ENCODE measurements at regions not wholly inside any gene's neighbourhood (a gene's known extent, or its start where the extent isn't known, plus 50 kb on each side); places are given as distances from the start of the nearest gene placed in this dataset.

- DNase-seq = no peak
- H3K9me3 Mint-ChIP-seq = peaks cover 4% of the 10 kb centered on the region; the same call in 1 of the 2 replicates
- no peak overlapping the region for H3K4me3 Mint-ChIP-seq
- H3K4me1 Mint-ChIP-seq (ENCODE audit: low read depth) = no peaks in the 10 kb centered on the region
- no peak for TF ChIP-seq CTCF (IDR thresholded peaks at IDR 0.05)
- no peak overlapping the region for H3K27ac Mint-ChIP-seq
- no peaks in the 10 kb centered on the region for H3K27me3 Mint-ChIP-seq (ENCODE audit: insufficient read depth)
- H3K36me3 Mint-ChIP-seq (ENCODE audit: low read depth) = no peaks in the 10 kb centered on the region
Observed at GRCh38 chr11:104581246-104581980, 316.8 kb downstream of the CASP12 start.

DNA sequence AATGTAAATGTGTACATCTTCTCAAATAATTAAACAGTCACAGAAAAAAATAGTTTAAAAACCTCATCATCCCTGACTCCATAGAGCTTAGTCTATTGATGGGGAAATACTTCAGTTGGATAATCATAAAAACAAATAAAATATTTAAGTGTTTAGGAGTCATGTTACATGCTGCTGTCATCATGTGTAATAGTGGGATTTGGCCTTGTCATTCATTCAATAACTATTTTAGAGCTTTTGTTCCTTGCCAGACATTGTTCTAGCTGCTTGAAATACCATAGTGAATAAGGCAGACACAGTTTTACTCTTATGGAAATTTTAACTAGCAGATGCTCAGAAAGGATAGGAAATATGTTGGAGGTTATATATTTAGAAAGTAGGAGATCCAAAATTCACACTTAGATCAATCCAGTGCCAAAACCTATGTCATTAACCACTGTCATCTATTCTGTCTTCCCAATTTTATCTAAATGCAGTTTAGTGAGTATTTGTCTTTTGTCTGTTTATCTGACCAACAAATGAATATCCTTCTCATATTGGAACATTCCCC lies 324.7 kb downstream of the CASP12 start:
- Mint-ChIP-seq H3K27ac (no peak overlapping the region), H3K4me1 (ENCODE audit: low read depth) (no peaks in the 10 kb centered on the region), H3K9me3 (peaks cover 8% of the 10 kb centered on the region; the same call in 1 of the 2 replicates), H3K36me3 (ENCODE audit: low read depth) (no peaks in the 10 kb centered on the region), H3K27me3 (ENCODE audit: insufficient read depth) (no peaks in the 10 kb centered on the region; the same call in none of the 2 replicates), H3K4me3 (no peak overlapping the region)
- no peak for DNase-seq
- TF ChIP-seq CTCF (IDR thresholded peaks at IDR 0.05) = no peak

DNA sequence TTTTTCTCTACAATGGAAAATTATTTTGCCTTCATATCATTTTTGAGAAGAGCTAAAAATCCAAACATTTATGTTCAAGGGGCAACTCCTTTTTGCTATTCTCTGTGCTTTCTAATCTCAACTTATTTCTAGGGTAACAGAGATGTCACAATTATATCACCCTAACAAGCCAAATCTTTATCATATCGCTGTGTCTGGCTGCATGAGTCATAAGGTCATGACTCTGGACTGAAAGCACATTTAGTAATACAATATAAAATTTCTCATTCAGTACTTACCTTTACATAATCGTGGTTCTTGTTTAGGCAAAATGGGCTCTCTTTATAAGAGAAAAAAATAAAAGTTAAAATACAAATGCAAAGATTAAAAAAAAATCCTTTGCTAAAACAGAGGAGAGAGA lies 326.0 kb downstream of the CASP12 start:
- Mint-ChIP-seq H3K4me1 (ENCODE audit: low read depth) (no peaks in the 10 kb centered on the region), H3K27me3 (ENCODE audit: insufficient read depth) (no peaks in the 10 kb centered on the region; the same call in none of the 2 replicates)

DNA sequence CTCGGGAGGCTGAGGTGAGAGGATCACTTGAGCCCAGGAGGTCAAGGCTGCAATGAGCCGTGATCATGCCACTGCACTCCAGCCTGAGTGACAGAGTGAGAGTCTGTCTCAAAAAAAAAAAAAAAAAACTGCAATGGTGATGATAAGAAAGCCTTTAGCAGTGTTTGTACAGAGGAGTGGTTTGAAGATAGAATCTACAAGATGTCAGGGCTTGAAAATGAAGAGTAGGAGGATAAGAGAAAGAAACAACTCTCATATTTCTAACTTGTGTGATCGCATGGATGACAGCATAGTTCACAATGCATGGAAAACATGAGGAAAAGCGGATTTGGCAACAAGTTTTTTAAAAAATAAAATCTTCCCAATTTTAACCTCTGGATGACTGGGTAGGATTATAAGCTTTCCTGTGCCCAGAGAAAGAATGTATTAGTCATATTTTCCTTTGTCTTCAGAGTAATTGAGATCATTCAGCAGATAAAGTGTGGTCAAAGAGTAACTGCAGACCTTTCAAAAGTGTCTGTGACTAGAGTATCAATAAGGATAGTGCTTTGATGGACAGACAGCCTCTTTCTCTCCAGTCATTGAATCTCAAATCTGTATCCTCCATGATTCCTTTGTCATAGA lies 328.1 kb downstream of the CASP12 start:
- H3K27ac Mint-ChIP-seq = no peak overlapping the region
- H3K4me3 Mint-ChIP-seq = no peak overlapping the region

More for the DNA sequence above, 326.0 kb downstream of the CASP12 start:
- H3K27ac Mint-ChIP-seq = no peak overlapping the region
- H3K36me3 Mint-ChIP-seq (ENCODE audit: low read depth) = no peaks in the 10 kb centered on the region
- no peak for DNase-seq
- peaks cover 8% of the 10 kb centered on the region; the same call in 1 of the 2 replicates for H3K9me3 Mint-ChIP-seq
- no peak for TF ChIP-seq CTCF (IDR thresholded peaks at IDR 0.05)
- H3K4me3 Mint-ChIP-seq = no peak overlapping the region

GRCh38 chr11:104565583-104565961 lies 332.7 kb downstream of the CASP12 start:
- H3K9me3 Mint-ChIP-seq = peaks cover 12% of the 10 kb centered on the region
- no peak overlapping the region for H3K4me3 Mint-ChIP-seq
- H3K36me3 Mint-ChIP-seq (ENCODE audit: low read depth) = 0 out of 2 replicates have a peak, but pooled peaks cover 4% of the 10 kb centered on the region
- no peak for TF ChIP-seq CTCF (IDR thresholded peaks at IDR 0.05)
- no peak for DNase-seq
- no peak overlapping the region for H3K27ac Mint-ChIP-seq
- no peaks in the 10 kb centered on the region for H3K27me3 Mint-ChIP-seq (ENCODE audit: insufficient read depth)
- no peaks in the 10 kb centered on the region for H3K4me1 Mint-ChIP-seq (ENCODE audit: low read depth)

More for the DNA sequence above, 328.1 kb downstream of the CASP12 start:
- Mint-ChIP-seq H3K4me1 (ENCODE audit: low read depth) (no peaks in the 10 kb centered on the region), H3K9me3 (peaks cover 14% of the 10 kb centered on the region), H3K36me3 (ENCODE audit: low read depth) (0 out of 2 replicates have a peak, but pooled peaks cover 4% of the 10 kb centered on the region), H3K27me3 (ENCODE audit: insufficient read depth) (no peaks in the 10 kb centered on the region; the same call in 1 of the 2 replicates)
- no peak for TF ChIP-seq CTCF (IDR thresholded peaks at IDR 0.05)
- DNase-seq = no peak
